Brain microvascular endothelial cell (primary cell): ENCODE measurements at regions not wholly inside any gene's neighbourhood (a gene's known extent, or its start where the extent isn't known, plus 50 kb on each side); places are given as distances from the start of the nearest gene placed in this dataset.

ENCODE experiments used
- DNase-seq: peaks from one replicate; pipeline ENCODE4 v3.0.0-alpha.2; 2020
- H3K27ac ChIP-seq: fragments of 250-450 bp; sonication (Bioruptor Pico); 2 replicates; pipeline ENCODE4 v1.5.1; 2020; ENCODE audit warnings: mild to moderate bottlenecking, moderate library complexity
- H3K27me3 ChIP-seq: fragments of 250-450 bp; sonication (Bioruptor Pico); replicated peaks from 2 replicates; pipeline ENCODE4 v1.5.1; 2020; ENCODE audit warnings: mild to moderate bottlenecking
- H3K36me3 ChIP-seq: fragments of 250-450 bp; sonication (Bioruptor Pico); replicated peaks from 2 replicates; pipeline ENCODE4 v1.5.1; 2020; ENCODE audit warnings: mild to moderate bottlenecking
- H3K4me3 ChIP-seq: 2 replicates; pipeline ENCODE4 v1.5.1; 2011; ENCODE audit warnings: low read depth, mild to moderate bottlenecking, control low read depth, low read length, moderate library complexity
- CTCF ChIP-seq: IDR thresholded peaks from 2 replicates; pipeline ENCODE4 v1.5.1; 2011; ENCODE audit warnings: low read depth, mild to moderate bottlenecking, moderate library complexity, low read length, control low read depth, inconsistent platforms; ENCODE audit errors: missing control alignments
- in situ Hi-C: cut with HindIII; loops from 2 replicates; pipeline ENCODE4 v1.10.0; 2017; ENCODE audit warnings: low sequenced_read_pairs, low pct_ligation_motif_present

DNA sequence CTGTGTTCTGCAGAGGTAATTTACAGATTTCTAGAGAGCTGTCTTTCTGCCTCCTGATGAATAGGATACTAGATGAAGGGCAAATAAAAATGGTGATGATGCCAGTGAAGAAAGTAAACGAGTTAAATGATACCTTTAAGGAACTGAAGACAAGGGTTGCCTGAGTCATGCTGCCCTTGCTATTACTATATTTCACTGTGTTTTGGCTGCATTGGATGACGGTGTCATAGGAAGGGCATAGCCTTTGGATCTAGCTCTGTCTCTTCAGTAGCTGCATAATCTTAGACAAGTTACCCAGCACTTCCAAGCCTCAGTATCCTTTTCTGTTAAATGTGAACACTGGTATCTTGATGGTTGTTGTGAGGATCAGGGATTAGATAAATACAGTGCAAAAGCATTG is 131.5 kb upstream of the FGGY start:
- H3K27ac ChIP-seq = no peak overlapping the region
- no peaks in the 10 kb centered on the region for H3K27me3 ChIP-seq
- TF ChIP-seq CTCF = no peak
- DNase-seq = no peak
- in situ Hi-C loops = no loop called here
- no peaks in the 10 kb centered on the region for H3K36me3 ChIP-seq
- no peak overlapping the region for H3K4me3 ChIP-seq

DNA sequence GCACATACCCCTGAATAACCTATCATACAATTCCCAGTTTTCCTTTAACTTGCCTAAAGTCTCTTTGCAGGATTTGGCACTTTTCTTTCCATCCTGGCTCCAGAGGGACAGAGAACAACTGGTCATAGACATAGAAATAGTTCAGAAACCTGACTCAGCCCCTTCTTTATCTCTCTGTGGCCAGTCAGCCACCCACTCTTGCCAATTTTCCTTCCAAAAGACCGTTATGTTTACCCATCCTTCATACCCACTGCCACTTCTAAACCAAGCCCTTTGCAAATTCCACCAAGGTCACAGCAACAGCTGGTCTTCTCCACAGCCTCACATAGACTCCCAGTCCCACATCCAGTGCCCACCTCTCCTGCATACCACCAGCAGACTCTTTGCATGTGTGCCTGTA is 127.2 kb upstream of the FGGY start:
- Histone ChIP-seq H3K36me3 (no peaks in the 10 kb centered on the region), H3K4me3 (no peak overlapping the region), H3K27me3 (no peaks in the 10 kb centered on the region), H3K27ac (no peak overlapping the region)
- no peak for DNase-seq
- in situ Hi-C loops = no loop called here
- no peak for TF ChIP-seq CTCF

- no peaks in the 10 kb centered on the region for H3K36me3 ChIP-seq
- in situ Hi-C loops = no loop called here
- no peaks in the 10 kb centered on the region for H3K27me3 ChIP-seq
- DNase-seq = no peak
- no peak overlapping the region for H3K4me3 ChIP-seq
- H3K27ac ChIP-seq = no peak overlapping the region
- no peak for TF ChIP-seq CTCF
These were observed 126.2 kb upstream of the FGGY start for GRCh38 chr1:59170659-59171058.

GRCh38 chr1:59171788-59172187 is 125.1 kb upstream of the FGGY start:
- no peak overlapping the region for H3K27ac ChIP-seq
- no peaks in the 10 kb centered on the region for H3K27me3 ChIP-seq
- in situ Hi-C loops = no loop called here
- TF ChIP-seq CTCF = no peak
- H3K36me3 ChIP-seq = no peaks in the 10 kb centered on the region
- H3K4me3 ChIP-seq = no peak overlapping the region
- DNase-seq = no peak

DNA sequence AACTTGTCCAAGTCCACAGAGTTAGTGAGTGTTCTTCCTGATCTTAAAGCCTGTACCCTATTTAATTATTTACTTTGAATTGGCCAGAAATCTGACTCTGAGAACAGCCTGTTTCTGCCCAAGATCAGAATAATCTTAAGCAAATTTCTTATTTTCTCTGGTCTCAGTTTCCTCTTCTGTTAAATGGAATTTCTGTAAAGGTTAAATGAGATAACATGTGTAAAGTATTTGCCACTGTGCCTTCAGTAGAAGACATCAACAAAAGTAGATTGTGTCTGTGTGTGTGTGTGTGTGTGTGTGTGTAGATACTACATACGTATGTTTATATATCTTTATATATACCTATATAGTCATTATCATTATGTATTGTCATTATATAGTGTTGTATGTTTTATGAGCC is 124.2 kb upstream of the FGGY start:
- H3K4me3 ChIP-seq = no peak overlapping the region
- H3K36me3 ChIP-seq = no peaks in the 10 kb centered on the region
- no peak overlapping the region for H3K27ac ChIP-seq
- H3K27me3 ChIP-seq = no peaks in the 10 kb centered on the region
- in situ Hi-C loops = no loop called here
- TF ChIP-seq CTCF = no peak
- no peak for DNase-seq

DNA sequence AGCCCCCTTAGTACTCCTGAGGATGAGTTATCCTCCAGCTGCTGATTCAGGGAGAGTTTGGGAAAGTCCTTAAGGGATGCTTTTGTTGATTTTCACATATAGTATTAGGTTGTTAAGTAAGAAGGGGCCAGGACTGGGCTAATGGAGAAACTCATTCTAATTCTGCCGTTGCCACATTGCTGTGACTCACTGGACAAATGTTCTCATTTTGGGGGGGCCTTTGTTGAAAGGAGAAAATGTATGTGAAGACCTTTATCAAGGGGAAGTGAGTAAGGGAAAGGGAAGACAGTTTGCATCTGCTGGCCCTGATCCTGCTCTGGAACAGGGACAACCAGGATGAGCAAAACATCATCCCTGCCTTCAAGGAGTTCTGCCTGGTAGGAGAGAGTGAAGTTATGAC is 123.2 kb upstream of the FGGY start:
- no peak for TF ChIP-seq CTCF
- in situ Hi-C loops = no loop called here
- Histone ChIP-seq H3K4me3 (no peak overlapping the region), H3K27ac (no peak overlapping the region), H3K27me3 (no peaks in the 10 kb centered on the region), H3K36me3 (no peaks in the 10 kb centered on the region)
- DNase-seq = peak; percentile 71
